GM21619 (cell line): ENCODE measurements at regions not wholly inside any gene's neighbourhood (a gene's known extent, or its start where the extent isn't known, plus 50 kb on each side); places are given as distances from the start of the nearest gene placed in this dataset.

Source experiments
- ATAC-seq: cut with Tn5 transposase; IDR thresholded peaks from one replicate; pipeline ENCODE4 v1.9.1; 2021; ENCODE audit not compliant: unreplicated experiment

DNA sequence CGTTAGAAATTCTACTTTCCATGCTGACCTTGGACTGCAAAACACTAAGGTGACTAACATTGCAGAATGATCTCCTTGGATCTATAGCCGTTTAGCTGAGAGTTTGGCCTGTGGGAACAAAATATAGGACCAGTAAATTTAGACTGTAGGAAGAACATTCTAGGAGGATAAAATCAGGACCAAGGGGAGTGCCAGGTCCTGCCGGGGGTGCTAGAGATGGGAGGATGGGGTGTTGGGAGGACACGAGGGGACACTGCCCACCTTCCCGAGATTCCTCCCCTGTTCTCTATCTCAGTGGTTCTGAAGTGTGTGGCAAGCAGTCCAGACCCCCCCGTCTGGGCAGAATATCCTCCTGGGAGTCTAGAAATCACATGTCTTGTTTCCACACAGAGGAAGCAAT, 445.2 kb downstream of the ZSWIM6 start:
- no peak for ATAC-seq

DNA sequence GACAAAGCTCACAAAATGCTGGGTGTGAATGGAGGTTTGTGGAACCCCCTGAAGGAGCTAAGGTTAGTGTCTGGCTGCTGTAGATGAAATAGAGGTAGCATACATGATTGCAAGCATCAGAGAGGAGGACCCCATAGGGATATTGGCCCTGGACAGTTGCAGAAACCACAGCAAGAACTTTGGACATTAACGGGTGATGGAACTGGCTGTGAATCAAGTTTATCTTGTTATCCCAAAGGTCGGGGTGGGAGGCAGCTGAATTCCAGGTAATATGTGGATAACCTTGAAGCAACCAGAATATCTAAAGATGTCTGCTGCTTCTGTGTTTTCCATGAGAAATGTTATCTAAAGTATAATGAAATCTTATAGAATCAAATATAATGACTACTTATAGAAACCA, 447.7 kb downstream of the ZSWIM6 start:
- no peak for ATAC-seq

DNA sequence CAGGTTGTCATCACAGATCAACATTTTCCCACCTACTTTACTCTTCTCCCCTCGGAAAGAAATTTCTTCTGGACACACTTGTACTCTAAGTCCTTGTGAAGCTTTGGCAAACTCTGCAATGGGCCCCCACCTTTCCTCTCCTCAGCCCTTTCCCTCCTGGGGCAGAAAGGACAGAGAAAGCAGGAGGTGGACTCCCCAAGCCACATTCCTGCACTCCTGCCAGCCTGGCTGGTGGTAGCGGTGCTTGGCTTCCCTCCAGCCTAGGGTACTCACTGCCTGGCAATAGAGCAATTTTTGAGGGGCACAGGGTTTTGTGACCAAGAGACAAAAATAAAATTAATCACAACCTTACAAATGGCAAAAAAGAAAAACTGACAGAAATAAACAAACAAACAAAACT, 451.4 kb downstream of the ZSWIM6 start:
- ATAC-seq: no peak

DNA sequence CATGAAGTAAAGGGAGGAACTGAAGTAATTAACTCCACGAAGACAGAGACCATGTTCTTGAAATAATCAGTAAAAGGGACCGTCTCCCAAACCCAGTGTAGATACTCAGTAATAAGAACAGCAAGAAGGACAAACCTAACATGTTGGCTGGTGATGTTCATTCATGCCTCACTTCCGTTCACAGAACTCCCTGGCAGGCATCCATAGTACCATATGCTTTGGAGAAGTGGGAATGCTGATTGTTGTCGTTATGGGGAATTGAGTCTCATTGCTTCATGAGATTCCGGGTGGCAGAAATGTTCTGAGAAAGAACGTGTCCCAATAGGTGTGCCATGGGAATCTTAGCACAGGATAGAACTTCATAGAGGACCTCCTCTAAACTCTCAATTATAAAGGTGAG, 452.3 kb downstream of the ZSWIM6 start:
- ATAC-seq: no peak

DNA sequence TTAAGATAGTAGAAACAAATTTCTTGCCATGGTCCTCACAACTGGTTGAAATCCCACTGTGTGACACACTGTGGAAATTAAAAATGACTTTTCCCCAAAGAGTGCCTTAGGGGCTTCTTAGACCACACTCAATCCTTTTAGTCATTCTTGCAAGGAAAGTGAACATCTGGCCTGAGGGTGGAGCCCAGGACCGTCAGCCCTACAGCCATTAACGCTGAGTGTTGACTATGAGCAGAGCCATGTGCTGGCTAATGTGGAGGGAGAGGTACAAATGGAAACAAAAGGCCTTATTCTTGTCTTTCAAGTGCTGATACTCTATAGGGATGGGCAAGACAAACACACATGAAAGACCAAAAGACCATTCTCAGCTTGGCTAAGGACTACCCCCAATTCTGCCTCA, 456.5 kb downstream of the ZSWIM6 start:
- ATAC-seq: no peak

DNA sequence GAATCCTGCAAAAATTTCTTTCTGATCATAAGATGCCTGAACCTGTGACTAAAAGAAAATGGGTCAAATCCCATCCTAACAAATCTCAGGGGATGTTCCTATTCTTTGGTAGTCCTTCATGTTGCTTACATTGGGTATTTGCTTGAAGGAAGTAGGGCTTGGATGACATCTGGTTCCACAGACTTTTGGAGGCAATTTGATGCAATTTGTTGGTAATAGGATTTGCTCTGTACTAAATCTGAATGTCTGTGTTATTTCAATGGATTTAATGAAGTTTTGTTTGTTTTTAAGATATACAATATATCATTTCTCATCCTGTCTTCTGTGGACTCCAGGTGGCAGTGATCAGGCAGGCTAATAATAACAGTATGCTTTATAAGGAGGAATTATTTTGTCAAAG, 457.9 kb downstream of the ZSWIM6 start:
- no peak for ATAC-seq

GRCh38 chr5:61790678-61791077, 458.6 kb downstream of the ZSWIM6 start:
- ATAC-seq: peak; percentile 89

DNA sequence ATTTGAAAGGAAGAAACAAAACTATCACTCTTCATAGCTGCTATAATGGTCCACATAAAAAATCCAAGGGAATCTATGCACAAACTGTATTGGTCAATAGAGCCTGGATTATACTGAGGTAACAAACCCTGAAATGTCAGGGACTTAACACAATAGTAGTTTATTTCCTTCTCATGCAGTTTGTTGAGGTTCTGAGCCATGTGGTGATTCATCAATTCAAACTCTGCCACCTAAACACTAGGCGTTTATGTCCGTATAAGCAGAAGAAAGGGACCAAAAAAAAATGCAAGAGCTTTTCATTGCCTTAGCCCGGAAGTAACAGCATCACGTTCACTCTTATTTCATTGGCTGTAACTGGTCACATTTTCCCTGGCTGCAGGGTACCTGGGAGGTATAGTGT, 464.7 kb downstream of the ZSWIM6 start:
- no peak for ATAC-seq

DNA sequence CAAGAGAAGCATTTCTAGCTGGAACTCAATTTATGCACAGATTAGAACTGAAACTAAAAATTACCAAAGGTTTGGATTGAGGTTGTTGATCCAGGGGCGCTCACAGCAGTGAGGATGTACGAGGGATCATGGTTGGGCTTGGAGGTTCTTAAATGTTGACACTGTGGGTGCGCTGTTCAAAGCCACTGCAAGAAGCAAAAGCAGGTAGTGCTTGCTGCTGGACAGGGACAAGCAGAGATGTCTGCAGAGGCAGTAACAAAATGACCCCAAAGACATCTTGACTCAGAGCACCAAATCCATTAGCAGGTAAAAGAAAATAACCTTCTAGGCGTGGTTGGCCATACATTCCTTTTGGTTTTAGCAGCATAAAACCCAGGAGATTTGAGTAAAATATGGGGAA, 468.4 kb downstream of the ZSWIM6 start:
- no peak for ATAC-seq

GRCh38 chr5:61801174-61801573, 469.1 kb downstream of the ZSWIM6 start:
- no peak for ATAC-seq

- no peak for ATAC-seq
These were observed 470.4 kb downstream of the ZSWIM6 start for GRCh38 chr5:61802456-61802855.

- ATAC-seq: no peak
These were observed 473.0 kb downstream of the ZSWIM6 start for GRCh38 chr5:61805101-61805500.

DNA sequence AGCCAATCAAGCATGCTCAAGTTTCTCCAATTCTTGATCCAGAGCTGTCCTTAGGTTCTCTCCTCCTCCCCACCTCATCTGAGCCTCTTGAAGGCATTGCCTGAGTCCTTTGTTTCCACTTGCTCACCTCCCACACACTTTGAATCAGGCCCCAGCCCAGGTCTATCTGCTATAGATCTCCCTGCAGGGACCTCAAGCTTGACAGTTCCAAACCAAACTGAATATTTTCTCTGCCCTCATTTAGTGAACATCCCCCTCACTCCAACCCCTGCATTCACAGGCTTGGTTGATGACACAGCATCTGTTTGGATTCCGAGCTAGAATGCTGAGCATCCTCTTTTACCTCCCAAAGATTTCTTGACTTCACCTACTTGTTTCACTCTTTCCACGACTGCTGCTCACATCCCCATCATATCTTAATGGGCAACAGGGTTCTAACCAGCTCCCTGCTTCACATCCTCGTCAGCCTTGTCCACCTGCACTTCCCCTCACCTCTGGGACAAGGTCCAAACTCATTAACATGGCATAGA, 474.5 kb downstream of the ZSWIM6 start:
- ATAC-seq: no peak

DNA sequence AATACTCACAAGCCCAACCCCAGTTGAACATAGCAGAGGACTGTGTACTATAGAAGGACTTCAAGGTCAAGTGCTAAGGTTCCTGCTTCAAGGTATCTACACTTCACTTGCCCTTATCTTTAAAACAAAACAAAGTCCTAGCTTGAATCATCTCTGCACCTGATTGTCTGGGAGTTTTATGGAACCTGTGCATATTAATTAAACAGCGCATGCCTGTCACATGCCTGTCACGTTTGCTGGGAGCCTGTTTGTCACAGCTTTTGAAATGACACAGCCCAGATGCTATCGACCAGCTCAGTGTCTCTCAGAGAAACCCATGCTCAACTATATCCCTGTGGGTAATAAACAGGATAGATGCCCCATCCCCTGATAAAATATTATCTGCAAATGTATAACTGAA, 476.0 kb downstream of the ZSWIM6 start:
- ATAC-seq: no peak

- ATAC-seq: no peak
These were observed 476.9 kb downstream of the ZSWIM6 start for GRCh38 chr5:61808909-61809308.

DNA sequence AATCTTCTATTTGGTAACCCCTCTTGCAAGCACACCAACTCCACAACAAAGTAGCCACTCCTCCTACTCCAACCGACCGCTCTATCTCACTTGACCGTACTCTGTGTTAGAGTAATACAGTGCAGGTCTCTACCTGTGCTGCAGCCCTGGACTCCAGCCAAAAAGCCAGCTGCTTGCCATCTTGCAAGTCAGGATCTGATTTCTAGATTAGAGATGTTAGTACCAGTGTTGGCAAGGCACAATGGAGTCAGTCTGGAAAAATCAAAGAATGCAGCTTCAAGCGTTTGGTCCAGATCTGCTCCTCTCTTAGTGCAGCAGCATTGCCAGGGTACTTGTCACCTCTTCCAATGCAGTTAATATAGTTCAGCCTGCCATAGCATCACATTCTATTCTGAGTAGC, 477.6 kb downstream of the ZSWIM6 start:
- no peak for ATAC-seq

- peak; percentile 58 for ATAC-seq
These were observed 479.0 kb downstream of the ZSWIM6 start for GRCh38 chr5:61811052-61811451.

DNA sequence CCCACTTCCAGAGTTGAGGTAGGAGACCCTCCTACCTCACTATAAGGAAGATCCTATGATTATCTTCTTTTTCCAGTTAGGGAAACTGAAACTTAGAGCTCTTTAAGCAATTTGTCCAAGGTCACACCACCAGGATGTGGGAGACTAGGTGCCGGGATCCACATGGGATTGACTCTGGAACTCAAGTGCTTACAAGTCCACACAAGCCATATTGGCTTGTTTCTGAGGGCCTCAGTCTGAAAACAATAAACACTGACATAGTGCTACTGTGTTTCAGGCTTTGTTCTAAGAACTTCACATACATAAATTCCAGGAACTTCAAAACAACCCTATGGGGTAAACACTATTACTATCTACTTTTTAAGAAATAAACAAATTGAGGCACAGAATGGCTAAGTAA, 481.3 kb downstream of the ZSWIM6 start:
- no peak for ATAC-seq

DNA sequence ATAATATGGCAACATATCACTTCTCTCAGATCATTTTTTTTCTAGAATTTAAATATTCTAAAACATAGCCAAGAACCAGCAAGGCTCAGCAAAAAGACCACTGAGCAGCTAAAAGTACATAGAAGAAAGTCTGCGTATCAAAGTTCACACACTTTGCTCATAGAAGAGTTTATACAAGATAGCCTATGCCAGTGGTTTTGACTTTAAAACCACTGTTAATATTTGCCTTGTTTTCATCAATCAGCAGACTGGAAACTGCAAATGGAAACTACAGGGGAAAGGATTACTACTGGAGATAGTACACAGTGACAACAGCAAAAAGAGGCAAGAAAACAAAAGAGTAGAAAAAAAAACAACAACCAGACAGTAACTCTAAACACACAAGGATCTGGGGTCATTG, 483.3 kb downstream of the ZSWIM6 start:
- no peak for ATAC-seq

- no peak for ATAC-seq
These were observed 484.1 kb downstream of the ZSWIM6 start for GRCh38 chr5:61816146-61816545.

DNA sequence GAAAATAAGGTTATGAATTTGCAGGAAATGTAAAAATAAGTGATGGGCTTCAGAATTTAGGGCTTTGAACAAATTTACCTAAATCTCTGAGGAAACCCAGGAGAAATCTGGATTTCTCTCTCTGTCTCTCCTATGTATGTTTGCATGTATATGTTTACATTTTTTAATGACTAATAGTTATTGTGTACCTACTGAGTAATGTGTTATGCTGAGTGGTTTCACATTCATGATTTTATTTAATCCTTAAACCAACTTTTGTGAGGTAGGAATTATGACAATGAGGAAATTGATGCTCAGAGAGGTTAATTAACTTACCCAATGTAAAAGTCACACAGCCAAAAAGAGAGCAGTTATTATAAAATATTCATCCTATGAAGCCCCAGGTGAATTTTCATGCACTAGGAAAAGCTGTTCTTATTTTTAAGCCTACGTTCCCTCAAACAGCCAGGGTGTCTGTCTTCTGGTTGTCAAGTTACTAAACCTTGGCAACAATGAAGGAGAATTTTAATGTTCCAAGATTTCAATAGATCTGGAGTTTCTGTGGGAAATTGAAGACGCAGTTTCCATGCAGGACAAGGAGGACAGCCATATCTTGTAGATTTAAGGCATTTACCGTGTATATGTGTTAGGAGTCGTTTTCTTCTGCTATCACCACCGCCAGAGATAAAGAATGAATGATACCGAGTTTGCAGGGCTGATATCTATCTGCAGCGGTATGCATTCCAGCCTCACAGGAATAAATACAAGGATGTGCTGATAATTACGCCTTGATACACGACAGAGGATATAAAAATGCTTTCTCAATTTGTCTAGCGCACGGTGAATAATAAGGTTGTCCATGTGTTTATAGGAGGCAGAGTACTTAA, 484.8 kb downstream of the ZSWIM6 start:
- no peak for ATAC-seq

DNA sequence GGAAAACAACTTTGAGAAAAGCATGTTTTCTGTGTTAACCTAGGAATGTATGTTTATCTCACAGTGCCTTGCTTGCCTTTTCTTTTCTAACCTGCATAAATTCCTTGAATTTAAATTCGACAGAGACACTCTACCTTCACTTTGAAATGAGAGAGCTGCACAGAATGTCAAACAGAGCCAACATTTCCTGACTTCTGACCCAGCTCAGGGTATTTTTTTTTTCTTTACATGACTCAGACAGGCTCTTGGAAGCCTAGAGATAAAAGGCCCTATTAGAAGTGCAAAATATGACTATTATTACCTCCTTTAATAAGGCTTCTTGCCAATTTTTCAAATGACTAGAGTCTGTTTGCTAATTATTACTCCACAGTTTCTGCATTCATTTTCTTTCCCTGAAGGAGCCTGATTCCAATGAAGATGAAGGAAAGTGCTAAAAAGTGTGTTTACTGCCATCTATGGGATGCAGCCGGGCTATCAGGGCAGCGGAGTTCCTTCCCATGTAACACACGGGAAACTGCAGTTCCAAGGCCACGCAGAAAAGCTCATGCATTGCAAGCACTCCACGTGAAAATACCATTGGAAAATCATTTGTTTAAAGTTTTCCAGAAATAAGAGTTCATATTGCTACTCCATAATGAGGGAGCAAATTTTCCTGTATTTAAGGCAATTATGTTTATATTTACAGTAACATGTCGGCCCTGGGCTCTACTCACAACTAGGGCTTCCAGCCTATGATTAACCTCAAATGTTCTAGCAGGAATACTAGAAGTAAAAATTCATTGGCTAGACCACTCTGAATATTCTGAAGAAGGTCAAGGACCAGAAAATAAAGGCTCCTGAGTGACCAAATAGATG, 485.6 kb downstream of the ZSWIM6 start:
- ATAC-seq: no peak
